ENCODE measurements at regions not wholly inside any gene's neighbourhood (a gene's known extent, or its start where the extent isn't known, plus 50 kb on each side); places are given as distances from the start of the nearest gene placed in this dataset.

DNA sequence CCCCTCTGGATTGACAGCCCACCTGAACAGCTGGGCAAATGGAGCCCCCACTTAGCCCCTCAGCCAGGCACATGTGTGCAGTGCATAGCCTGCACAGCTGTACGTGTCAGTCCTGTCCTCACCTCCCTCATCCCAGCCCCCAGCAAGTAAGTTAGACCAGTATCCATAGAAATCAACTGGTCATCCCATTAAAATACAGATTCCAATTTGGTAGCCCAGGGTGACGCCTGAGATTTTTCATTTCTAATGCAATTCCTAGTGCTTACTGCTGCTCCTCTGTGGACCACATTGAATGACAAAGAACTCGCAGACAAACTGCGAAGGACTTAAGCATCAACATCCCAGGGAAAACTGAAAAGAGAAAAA is 99.0 kb upstream of the GJB5 start:
- DNase-seq (ENCODE audit: low read depth): no peak

DNA sequence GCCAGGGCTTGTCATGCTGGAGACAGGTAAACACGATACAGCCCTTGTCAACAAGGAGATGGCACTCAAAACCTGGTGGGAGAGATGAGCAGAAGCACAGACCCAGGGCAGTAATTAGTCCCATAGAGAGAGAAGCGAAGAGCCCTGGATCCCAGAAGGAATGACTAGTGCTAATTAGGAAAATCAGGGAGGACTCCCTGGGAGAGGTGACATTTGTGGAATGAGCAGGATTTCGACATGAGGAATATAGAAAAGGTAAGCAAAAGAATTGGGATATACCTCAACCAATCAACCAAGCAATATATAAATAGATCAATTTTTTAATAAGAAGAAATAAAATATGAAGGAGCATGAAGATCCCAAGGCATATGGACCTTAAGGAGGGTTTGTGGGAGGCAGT is 98.5 kb upstream of the GJB5 start:
- no peak for DNase-seq (ENCODE audit: low read depth)

DNA sequence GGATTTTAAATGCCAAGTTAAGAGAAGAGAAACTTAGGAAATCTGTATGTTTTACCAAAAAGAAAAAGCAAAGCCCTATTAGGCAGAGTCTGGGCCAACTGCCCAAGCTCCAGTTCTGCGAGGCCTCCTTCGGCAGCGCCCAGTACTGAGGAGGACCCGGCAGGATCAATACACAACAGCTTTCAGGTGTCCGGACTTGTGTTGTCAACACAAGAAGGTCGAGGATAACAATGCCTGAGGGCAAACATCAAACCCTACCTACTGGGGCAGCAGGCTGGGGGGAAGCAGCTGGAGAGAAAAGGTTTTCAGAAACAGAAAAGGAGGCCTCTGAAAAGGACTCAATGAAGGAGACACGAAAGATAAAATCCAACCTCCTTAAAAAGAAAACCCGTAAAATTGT is 98.1 kb upstream of the GJB5 start:
- no peak for DNase-seq (ENCODE audit: low read depth)

DNA sequence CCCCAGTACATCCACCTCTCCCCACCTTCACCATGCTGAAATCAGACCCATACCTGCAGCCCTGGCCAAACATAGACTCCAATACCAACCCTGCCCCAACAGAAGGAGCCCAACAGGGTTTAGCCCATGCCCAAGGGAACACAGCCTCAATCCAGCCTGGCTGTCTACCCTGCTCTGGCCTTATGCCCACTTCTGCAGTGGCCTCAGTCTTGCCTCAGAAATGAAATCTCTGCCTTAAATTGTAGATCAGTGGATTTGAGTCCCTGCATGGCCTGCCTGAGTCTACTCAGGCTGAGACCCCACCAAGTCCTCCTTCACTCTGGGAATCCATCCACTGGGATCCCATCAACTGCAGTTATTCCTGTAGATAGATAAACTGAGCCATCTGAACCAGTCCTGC is 97.6 kb upstream of the GJB5 start:
- no peak for DNase-seq (ENCODE audit: low read depth)

DNA sequence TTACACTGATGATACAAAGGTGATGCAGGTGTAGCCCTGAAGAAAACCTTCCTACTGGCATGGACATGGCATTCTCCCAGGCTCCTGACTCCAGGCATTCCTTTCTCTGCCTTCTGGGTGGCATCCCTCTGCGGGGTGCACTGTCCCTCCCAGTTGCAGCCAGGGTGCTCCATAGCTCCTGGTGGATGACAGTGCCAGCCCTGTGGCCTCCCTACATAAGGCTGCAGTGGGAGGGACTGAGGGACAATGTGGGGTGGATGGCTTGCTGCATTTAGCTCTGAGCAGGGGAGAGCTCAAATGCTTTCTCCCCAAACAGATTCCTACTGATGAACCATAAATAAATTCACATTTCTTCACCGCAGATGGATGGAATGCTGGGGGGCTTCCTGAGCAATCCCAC is 97.0 kb upstream of the GJB5 start:
- no peak for DNase-seq (ENCODE audit: low read depth)

DNA sequence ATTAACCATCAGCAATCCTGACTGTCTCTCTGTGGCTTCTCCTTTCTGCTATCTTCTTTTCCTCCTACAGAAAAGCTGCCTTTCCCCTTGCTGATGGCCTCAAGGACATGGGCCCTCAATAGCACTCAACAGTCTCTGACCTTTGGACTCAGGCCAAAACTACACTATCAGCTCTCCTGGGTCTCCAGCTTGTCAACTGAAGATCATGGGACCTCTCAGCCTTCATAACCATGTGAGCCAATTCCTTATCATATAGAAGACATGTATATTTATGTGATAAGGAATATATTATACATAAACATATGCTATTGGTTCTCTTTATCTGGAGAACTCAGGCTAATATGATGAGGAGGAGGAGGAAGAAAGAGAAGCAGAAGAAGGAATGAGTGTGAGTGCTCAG is 91.8 kb upstream of the GJB5 start:
- DNase-seq (ENCODE audit: low read depth): no peak

DNA sequence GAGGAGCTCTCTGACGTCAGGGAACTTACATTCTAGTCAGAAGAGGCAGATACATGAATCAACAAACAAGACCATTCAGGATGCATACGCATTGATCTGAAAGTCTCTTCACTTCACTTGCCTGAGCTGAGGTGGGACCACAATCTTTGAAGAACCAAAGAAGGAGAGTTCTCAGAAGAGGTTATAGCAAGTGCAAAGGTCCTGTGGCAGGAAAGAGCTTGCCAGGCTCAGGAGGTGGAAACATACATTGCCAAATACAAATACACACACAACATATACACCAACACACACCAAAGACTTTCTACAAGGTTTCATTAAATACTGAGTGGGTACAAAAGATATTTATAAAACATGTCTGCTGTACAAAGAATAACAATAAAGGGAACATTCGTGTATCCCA is 86.8 kb upstream of the GJB5 start:
- DNase-seq (ENCODE audit: low read depth): no peak

DNA sequence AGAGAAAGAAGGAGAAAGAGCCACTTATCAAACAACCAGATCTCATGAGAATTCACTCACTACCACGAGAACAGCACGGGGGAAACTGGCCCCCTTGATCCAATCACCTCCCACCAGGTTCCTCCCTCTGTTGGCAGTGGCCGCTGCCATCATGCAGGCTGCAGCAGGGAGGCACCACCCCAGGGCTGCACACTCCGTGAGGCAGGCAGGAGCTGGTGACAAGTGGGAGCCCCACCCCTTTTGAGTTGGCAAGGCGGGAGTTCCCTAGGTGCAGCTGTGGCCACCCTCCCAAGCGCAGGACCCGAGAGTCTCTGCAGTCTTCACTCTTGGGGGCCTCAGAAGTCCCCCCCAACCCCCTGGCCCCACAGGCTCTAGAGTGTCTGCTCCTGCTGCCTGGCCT is 83.9 kb upstream of the GJB5 start:
- DNase-seq (ENCODE audit: low read depth): no peak

DNA sequence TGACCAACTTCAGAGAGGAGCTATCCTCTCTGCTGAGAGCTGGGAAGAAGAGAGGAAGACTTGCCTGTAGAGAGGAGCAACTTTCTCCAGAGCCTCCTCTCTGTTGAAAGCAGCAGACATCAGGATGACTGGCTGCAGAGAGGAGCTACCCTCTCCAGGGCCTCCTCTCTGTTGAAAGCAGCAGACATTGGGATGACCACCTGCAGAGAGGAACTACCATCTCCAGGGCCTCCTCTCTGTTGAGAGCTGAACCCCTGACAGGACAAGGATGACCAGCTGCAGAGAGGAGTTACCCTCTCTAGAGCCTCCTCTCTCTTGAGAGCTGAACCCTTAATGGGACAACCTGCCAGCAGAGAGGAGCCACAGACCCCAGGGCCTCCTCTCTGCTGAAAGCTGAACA is 83.0 kb upstream of the GJB5 start:
- no peak for DNase-seq (ENCODE audit: low read depth)

DNA sequence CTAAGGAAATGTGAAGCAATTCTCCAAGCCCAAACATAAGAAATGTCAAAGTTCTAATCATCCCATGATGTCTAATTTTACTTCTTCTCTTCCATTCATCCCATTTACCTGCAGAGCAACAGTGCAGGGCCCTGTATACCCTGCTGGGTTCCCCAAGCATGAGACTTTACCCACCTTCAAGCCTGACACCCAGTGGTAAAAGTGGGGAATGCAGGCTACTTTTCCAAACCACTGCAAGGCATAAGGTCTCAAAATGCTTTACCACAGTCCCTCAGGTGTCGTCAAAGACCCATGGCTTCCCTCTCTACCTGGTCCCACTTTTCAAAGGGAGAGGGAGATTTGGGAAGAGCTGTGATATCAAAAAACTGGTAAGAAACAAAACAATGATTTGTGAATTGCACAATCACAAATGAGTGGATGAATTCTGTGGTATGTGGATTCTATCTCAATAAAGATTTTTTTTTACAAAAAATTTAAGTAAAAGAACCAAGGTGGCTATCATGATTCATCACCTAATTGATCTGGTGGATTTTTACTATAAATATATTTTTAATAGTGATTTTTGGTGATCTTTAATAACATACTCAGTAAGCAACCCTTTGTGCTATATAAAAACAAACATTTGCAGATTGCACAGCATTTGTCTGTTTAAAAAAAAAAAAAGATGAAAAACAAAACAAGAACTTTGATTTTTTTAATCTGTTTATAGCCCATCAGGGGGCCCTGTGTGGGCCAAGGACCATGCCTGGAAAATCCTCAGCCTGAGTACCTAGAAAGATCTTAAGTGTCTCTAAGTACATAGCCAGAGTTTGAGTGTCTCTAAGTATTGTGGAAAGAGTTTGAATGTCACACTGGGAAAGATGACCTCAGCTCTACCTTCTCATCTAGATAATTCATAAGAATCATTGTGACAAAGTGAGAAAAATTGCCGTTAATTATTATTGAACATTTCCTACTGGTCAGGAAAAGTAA is 73.1 kb upstream of the GJB5 start:
- no peak for DNase-seq (ENCODE audit: low read depth)

DNA sequence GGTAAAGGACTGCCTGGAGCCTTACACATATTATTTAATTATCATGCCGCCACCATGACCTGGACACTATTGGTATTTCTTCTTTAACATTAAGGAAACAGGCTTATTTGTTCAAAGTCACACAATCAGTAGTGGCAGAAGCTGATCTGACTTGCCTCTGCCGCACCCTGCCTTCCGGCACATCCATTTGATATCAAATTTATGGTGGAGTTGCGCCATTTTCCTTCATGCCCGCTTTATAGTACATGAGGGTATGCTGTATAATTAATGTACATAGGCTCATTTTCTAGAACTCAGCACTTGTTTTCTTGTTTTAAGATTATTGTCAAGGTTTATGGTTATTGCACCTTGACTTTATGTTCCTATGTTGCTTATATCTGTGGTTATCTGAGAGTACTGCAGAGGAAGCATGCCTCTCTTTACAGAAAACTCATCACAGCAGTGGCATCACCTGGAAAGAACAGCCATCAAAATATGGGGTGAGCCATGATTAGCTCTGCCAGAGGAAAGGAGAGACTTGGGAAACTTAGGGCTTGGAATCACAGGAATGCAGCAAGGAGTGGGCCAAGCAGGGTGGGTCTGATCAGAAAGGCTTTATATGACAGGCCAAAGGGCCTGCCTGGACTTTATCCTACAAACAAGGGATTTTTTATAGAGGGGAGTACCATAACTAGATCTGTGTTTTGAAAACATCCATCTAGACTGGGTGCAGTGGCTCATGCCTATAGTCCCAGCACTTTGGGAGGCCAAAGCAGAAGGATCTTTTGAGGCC is 72.2 kb upstream of the GJB5 start:
- no peak for DNase-seq (ENCODE audit: low read depth)

DNA sequence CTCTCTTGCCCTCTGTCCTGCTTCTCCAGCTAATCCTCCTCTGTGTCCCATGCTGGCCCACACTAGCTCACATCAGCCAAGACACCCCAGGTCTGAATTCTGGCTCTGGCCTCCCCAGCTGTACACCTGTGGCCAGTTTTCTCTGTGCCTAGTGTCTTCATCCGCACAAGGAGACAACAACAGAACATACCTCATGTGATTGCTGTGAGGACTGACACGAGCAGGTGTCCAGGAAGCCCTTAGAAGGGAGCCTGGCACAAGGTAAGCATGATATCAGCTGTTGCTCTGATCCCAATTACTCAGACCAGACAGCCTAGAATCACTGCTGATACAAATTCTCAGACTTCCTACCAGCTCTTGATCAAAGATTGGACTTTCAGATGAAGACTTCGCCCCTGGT is 71.2 kb upstream of the GJB5 start:
- DNase-seq (ENCODE audit: low read depth): no peak

DNA sequence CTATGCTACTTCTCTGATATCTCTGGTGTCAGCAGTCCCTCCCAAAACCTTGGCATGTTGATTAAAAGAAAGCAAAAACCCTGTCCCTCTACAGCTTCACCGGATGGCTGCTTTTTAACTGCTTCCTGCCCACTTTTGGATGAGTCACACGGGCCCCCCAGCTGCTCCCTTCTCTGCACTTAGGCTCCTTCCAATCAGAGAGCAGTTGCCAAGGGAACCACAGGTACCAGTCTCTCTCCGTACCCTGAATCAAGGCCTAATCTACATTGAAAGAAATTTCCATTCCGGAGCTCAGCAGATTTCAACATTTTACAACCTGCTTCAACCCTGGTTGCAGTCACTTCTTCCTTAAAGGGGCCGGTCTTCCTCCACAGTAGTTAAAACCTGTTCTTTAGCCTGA is 70.6 kb upstream of the GJB5 start:
- DNase-seq (ENCODE audit: low read depth): no peak

DNA sequence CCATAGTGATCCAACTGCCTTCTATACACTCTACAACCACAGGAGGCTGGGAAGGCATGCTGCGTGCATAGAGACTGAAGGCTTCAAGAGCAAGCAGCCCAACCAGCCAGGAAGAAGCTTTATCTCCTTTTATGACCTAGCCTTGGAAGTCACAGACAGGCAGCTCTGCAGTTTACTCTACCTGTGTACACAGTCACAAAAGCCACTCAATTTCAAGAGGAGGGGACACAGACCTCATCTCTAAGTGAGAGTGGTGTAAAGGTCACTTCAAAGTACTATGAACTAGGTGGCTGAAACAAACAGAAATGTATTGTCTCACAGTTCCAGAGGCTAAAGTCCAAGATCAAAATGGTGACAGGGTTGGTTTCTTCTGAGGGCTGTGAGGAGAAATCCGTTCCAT is 69.6 kb upstream of the GJB5 start:
- no peak for DNase-seq (ENCODE audit: low read depth)

DNA sequence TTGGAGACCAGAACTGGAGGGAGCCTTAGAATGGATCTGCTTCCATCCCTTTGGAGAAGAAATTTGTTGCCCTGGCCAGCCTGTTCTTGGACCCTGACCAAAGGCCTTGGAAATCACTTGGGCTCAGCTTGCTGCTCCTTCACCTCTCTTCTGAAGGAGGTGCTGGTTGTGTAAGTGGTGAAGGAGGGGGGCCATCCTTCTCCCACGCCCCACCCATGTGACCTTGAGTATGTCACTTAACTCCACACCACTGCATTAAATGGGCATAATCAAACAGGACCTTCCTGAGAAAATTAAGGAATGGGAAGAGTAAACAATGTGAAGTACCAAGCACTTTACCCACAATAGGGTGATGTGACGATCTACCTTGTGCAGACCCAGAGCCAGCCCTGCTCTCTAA is 68.3 kb upstream of the GJB5 start:
- DNase-seq (ENCODE audit: low read depth): no peak

DNA sequence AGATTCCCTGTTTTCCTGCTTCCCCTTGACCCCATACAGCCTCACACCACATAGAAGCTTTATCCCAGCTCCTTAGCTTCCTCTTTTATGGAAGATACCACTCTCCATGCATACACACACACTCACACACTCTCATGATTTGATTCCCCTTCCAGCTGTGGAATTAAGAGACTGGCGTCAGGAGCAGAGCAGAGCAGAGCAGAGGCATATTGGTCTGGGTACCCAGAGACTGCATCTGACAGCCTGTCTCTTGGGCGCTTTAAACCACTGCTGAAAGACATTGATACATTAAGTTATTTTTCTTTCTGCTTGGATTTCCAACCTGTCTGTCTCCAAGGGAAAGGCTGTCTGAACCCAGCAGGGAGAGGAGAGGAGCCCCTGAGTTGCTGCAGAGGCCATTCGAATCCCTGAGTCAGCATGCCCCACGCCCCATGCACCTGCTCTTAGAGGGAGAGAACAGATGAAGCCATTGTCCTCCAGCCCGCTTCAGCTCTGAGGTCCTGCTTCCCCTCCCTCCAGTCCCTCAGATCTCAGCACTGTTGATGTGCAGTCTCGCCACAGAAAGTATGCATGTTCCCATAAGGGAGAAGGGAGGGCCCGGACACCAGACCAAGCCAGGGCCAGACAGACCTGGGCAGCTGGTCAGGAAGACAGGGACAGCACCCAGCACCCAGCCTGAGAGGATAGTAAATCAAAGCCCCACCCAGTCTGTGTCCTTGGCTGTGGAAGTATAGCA is 66.7 kb upstream of the GJB5 start:
- DNase-seq (ENCODE audit: low read depth): no peak

DNA sequence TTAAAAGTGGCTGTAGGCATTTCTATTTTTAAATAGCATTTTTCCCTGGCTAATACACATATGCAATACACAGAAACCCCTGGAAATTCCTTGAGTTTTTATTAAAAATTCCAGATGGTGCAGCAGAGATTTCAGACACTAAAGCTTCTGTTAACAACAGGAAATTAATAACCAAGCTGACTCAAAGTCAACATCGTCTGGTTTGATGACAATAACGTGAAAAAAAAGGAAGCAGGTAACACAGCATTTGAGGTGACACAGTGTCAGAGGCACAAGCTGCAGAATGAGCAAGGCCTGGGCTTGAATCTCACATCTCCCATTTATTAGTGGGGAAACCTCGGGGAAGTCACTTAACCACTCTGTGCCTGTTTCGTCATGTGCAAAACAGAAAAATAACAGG is 64.6 kb upstream of the GJB5 start:
- DNase-seq (ENCODE audit: low read depth): no peak

DNA sequence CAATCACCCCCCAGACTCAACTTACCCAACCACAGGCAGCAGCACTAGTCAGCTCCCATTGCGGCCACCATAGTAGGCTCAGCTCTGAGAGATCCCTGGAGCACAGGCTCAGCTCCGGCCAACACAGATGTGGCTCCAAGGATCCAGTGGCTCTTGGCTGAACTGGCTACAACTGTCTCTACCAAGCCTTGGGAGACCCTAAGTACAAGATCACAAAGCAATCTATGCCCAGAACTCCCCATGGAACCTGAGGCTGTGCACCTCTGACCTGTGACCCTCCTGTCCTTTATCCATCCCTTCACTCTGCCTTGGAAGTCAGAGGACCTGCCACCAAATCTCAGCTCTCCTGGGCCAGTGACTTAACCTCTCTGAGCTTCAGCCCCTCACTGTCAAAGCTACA is 61.8 kb upstream of the GJB5 start:
- DNase-seq (ENCODE audit: low read depth): no peak

DNA sequence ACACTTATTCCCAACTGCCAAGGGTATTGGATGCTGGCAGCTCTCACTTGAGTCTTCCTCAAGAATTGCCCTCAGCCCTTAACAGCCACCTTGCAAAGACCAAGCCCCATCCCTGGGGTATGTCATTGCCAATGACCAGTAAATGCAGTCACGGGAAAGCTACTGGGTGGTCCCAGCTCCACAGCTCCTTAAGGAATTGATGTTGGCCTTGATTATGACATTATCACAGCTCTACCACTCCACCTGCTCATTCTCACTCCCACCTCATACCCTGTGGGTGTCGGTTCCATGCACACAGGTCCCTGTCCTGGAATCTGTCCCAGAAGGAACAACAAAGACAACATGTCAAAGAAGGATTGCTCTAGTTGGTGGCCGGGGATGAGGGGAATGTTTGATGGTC is 60.5 kb upstream of the GJB5 start:
- DNase-seq (ENCODE audit: low read depth): no peak

DNA sequence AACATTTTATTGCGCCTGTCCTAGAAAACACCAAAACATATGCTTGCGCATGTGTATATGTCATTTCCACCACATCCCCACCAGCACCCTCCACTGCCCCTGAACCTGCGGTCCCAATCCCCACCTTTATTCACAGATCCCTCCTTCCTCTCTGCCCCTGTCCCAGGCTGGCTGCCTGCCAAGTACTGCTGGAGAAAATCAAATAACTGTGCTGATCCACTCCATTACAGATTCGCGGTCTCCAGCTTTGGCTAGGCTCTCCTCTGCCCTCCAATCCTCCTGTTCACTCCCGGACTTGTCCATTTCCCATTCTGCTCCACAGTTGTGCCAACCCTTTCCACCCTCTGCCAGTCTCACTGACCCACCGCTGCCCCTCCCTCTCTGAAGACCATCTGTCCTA is 59.3 kb upstream of the GJB5 start:
- DNase-seq (ENCODE audit: low read depth): no peak

DNA sequence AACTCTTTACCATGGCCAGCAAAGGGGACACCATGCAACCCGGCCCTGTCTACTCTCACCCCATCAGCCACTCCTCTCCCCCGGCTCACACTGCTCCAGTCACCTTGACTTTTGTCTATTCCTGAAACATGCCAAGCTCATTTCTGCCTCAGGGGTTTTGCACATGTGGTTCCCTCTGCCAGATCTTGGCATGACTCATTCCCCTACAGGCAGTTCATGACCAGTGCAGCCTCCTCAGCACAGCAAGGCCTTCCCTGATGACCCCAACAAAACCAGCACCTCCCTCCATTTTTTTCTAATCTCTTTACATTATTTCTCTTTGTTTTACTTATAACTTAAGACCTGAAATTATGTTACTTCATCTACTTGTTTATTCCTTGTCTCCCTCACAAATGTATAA is 58.6 kb upstream of the GJB5 start:
- DNase-seq (ENCODE audit: low read depth): no peak

DNA sequence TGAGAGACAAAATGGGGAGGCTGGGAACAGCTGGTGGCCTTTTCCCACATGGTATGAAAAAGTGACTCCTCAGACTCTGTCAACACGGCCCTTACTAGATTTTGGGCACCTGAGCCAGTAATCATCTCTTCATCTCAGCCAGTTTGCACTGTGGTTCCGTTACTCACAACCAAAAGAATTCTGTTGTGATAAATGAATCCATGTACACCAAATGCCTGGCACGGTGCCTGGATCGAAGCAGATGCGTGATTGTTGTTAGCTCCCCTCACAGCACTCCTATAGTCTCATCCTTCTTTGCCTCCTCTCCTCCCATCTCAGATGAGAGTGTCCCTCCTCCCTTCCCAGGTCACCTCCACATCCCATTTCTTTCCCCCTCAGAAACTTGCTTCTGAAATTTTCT is 57.9 kb upstream of the GJB5 start:
- DNase-seq (ENCODE audit: low read depth): no peak

DNA sequence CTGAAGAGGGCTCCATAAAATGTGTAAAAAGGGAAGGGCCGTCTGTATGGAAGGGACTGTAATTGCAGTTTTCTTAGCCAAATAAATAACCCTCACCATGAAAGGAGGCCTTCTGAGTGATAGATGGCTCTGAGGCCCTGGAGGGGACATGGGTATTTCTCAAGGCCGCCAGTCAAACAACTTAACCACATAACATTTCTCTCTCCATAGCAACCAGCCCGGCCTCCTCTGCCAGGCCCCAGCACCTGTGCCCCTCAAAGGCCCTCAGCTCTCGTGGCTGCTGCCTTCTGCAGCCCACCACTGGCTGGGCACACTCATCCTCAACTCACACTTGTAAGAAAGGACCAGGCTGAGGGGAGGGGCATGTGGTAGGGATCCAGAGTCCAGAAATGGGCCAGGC is 57.0 kb upstream of the GJB5 start:
- DNase-seq (ENCODE audit: low read depth): no peak
